ENCODE measurements at regions not wholly inside any gene's neighbourhood (a gene's known extent, or its start where the extent isn't known, plus 50 kb on each side); places are given as distances from the start of the nearest gene placed in this dataset.

DNA sequence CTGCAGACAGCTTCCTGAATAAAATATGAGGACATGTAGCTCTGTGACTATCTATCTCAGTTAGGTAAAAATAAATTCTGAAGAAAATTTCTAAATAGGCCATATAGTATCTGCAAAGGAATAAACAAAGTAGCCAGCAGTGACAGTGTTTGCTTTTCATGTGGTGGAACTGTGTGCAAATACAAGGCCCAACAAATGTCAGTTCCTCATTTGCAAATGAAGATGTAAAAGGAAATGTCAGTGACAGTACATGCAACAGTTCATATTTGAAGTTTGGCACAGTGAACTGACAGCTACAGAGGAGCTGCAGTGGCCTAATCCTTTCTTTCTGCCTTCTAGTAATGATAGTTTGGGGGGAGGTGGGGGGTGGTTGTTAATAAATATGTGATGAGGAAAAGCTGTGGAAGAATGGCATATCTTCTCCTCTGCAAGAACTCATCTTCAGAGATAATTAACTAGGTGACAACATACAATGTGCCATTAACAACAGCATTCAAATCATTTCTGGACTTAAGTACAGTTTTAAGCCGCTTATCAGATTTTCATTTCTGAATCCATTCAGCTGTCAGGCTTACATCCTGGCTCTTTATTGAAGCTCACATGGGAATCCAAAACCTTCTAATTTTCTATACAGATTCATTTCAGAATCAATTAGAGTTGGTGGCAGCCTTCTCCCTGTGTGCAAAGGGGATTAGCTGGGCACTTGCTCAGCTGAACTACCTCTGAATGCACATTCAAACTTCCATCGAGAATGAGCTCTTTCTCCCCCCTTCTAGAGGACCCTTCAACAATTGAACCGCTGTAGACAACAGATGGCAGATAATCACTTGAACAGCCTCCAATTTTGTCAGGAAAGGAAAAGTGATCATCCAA lies 1059.0 kb upstream of the EPHA7 start:
- Histone ChIP-seq H2AFZ (ENCODE audit: insufficient read depth, low read length, poor library complexity) (no peak overlapping the region), H3K18ac (ENCODE audit: low read length) (no peak overlapping the region), H4K91ac (ENCODE audit: low read depth, low read length) (no peak overlapping the region), H2AK5ac (ENCODE audit: low read length) (no peak overlapping the region), H3K4me2 (ENCODE audit: low read length) (no peak overlapping the region), H3K23ac (ENCODE audit: low read length) (no peak overlapping the region), H3K9me3 (ENCODE audit: insufficient read depth, low read depth, low read length) (no peaks in the 10 kb centered on the region), H2BK120ac (ENCODE audit: insufficient read depth, low read length, poor library complexity) (no peak overlapping the region), H3K27me3 (ENCODE audit: insufficient read depth, low read length) (no peaks in the 10 kb centered on the region), H3K14ac (ENCODE audit: low read length) (no peak overlapping the region), H3K9ac (ENCODE audit: low read length) (no peak overlapping the region), H2BK12ac (ENCODE audit: low read length) (no peak overlapping the region), H4K12ac (ENCODE audit: low read depth, low read length) (no peak overlapping the region), H3K4ac (ENCODE audit: low read depth, low read length) (no peak overlapping the region), H4K8ac (ENCODE audit: low read depth, low read length) (no peak overlapping the region), H3K36me3 (ENCODE audit: control insufficient read depth in 1 of 2, insufficient read depth in 2 of 2, low read length in 2 of 2) (no peaks in the 10 kb centered on the region), H3K79me2 (ENCODE audit: control insufficient read depth, insufficient read depth, low read length, poor library complexity) (no peaks in the 10 kb centered on the region), H3K27ac (ENCODE audit: low read depth, low read length) (no peak overlapping the region), H2BK5ac (ENCODE audit: low read depth, low read length, poor library complexity) (no peak overlapping the region), H3K79me1 (ENCODE audit: low read length) (no peaks in the 10 kb centered on the region), H3K4me3 (ENCODE audit: low read depth, low read length) (no peak overlapping the region), H3K4me1 (ENCODE audit: control insufficient read depth in 1 of 2, insufficient read depth in 2 of 2, low read length in 2 of 2) (no peaks in the 10 kb centered on the region)
- DNase-seq, result no peak
- no CpG with 5 or more reads among the region's 3 CpGs for WGBS (ENCODE audit: extremely low coverage, insufficient coverage, insufficient read length)

GRCh38 chr6:94468830-94469229 lies 1049.5 kb upstream of the EPHA7 start:
- no peak overlapping the region for H4K12ac ChIP-seq (ENCODE audit: low read depth, low read length)
- no peak overlapping the region for H3K9ac ChIP-seq (ENCODE audit: low read length)
- H3K79me1 ChIP-seq (ENCODE audit: low read length), result no peaks in the 10 kb centered on the region
- no peak overlapping the region for H2AFZ ChIP-seq (ENCODE audit: insufficient read depth, low read length, poor library complexity)
- no peak overlapping the region for H3K4ac ChIP-seq (ENCODE audit: low read depth, low read length)
- no peaks in the 10 kb centered on the region for H3K36me3 ChIP-seq (ENCODE audit: control insufficient read depth in 1 of 2, insufficient read depth in 2 of 2, low read length in 2 of 2)
- no peaks in the 10 kb centered on the region for H3K79me2 ChIP-seq (ENCODE audit: control insufficient read depth, insufficient read depth, low read length, poor library complexity)
- no peak for DNase-seq
- H3K23ac ChIP-seq (ENCODE audit: low read length), result no peak overlapping the region
- H3K27ac ChIP-seq (ENCODE audit: low read depth, low read length), result no peak overlapping the region
- H3K27me3 ChIP-seq (ENCODE audit: insufficient read depth, low read length), result no peaks in the 10 kb centered on the region
- H3K14ac ChIP-seq (ENCODE audit: low read length), result no peak overlapping the region
- no peak overlapping the region for H2AK5ac ChIP-seq (ENCODE audit: low read length)
- no peak overlapping the region for H3K18ac ChIP-seq (ENCODE audit: low read length)
- H4K8ac ChIP-seq (ENCODE audit: low read depth, low read length), result no peak overlapping the region
- H2BK120ac ChIP-seq (ENCODE audit: insufficient read depth, low read length, poor library complexity), result no peak overlapping the region
- H3K4me3 ChIP-seq (ENCODE audit: low read depth, low read length), result no peak overlapping the region
- no peak overlapping the region for H3K4me2 ChIP-seq (ENCODE audit: low read length)
- no peak overlapping the region for H4K91ac ChIP-seq (ENCODE audit: low read depth, low read length)
- H3K4me1 ChIP-seq (ENCODE audit: control insufficient read depth in 1 of 2, insufficient read depth in 2 of 2, low read length in 2 of 2), result no peaks in the 10 kb centered on the region
- no peaks in the 10 kb centered on the region for H3K9me3 ChIP-seq (ENCODE audit: insufficient read depth, low read depth, low read length)
- H2BK5ac ChIP-seq (ENCODE audit: low read depth, low read length, poor library complexity), result no peak overlapping the region
- no peak overlapping the region for H2BK12ac ChIP-seq (ENCODE audit: low read length)

DNA sequence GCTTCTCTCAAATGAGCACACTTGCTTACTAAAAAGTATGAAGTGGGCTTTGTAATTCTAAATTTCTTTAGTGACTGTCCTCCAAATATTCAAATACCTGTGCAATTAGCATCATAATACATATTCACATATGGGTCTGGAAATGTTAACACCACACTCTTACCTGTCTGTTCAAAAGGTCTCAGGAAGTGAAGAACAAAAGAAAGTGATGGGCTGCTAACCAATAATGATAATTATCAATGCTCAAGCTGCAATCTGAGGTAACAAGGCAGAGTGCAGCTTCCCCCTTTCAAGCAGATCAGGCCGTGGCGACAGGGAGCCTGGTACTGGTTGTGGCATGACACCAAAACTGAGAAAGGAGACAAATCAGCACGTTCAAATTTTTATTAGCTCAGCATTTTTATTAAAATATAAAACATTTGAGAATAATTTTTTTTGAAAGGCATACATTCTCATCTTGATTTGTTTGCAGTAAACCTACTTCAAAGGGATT lies 1044.7 kb upstream of the EPHA7 start:
- DNase-seq, result no peak
- H3K4me2 ChIP-seq (ENCODE audit: low read length), result no peak overlapping the region
- H3K9ac ChIP-seq (ENCODE audit: low read length), result no peak overlapping the region
- no peaks in the 10 kb centered on the region for H3K36me3 ChIP-seq (ENCODE audit: control insufficient read depth in 1 of 2, insufficient read depth in 2 of 2, low read length in 2 of 2)
- H3K79me1 ChIP-seq (ENCODE audit: low read length), result no peaks in the 10 kb centered on the region
- H3K27ac ChIP-seq (ENCODE audit: low read depth, low read length), result no peak overlapping the region
- no peak overlapping the region for H3K4ac ChIP-seq (ENCODE audit: low read depth, low read length)
- H3K4me1 ChIP-seq (ENCODE audit: control insufficient read depth in 1 of 2, insufficient read depth in 2 of 2, low read length in 2 of 2), result no peaks in the 10 kb centered on the region
- no peak overlapping the region for H3K4me3 ChIP-seq (ENCODE audit: low read depth, low read length)
- H2AK5ac ChIP-seq (ENCODE audit: low read length), result no peak overlapping the region
- H4K91ac ChIP-seq (ENCODE audit: low read depth, low read length), result no peak overlapping the region
- no peaks in the 10 kb centered on the region for H3K27me3 ChIP-seq (ENCODE audit: insufficient read depth, low read length)
- H3K23ac ChIP-seq (ENCODE audit: low read length), result no peak overlapping the region
- H3K9me3 ChIP-seq (ENCODE audit: insufficient read depth, low read depth, low read length), result no peaks in the 10 kb centered on the region
- H4K8ac ChIP-seq (ENCODE audit: low read depth, low read length), result no peak overlapping the region
- H3K14ac ChIP-seq (ENCODE audit: low read length), result no peak overlapping the region
- no peak overlapping the region for H3K18ac ChIP-seq (ENCODE audit: low read length)
- no peak overlapping the region for H2BK120ac ChIP-seq (ENCODE audit: insufficient read depth, low read length, poor library complexity)
- H2BK12ac ChIP-seq (ENCODE audit: low read length), result no peak overlapping the region
- H4K12ac ChIP-seq (ENCODE audit: low read depth, low read length), result no peak overlapping the region
- H2AFZ ChIP-seq (ENCODE audit: insufficient read depth, low read length, poor library complexity), result no peak overlapping the region
- no CpG with 5 or more reads among the region's 3 CpGs for WGBS (ENCODE audit: extremely low coverage, insufficient coverage, insufficient read length)
- no peaks in the 10 kb centered on the region for H3K79me2 ChIP-seq (ENCODE audit: control insufficient read depth, insufficient read depth, low read length, poor library complexity)
- H2BK5ac ChIP-seq (ENCODE audit: low read depth, low read length, poor library complexity), result no peak overlapping the region

GRCh38 chr6:94463306-94463705 lies 1043.9 kb upstream of the EPHA7 start:
- Histone ChIP-seq H3K4me1 (ENCODE audit: control insufficient read depth in 1 of 2, insufficient read depth in 2 of 2, low read length in 2 of 2) (no peaks in the 10 kb centered on the region), H3K4me2 (ENCODE audit: low read length) (no peak overlapping the region), H3K9me3 (ENCODE audit: insufficient read depth, low read depth, low read length) (no peaks in the 10 kb centered on the region), H3K4me3 (ENCODE audit: low read depth, low read length) (no peak overlapping the region), H4K12ac (ENCODE audit: low read depth, low read length) (no peak overlapping the region), H3K36me3 (ENCODE audit: control insufficient read depth in 1 of 2, insufficient read depth in 2 of 2, low read length in 2 of 2) (no peaks in the 10 kb centered on the region), H2AFZ (ENCODE audit: insufficient read depth, low read length, poor library complexity) (no peak overlapping the region), H3K23ac (ENCODE audit: low read length) (no peak overlapping the region), H2BK5ac (ENCODE audit: low read depth, low read length, poor library complexity) (no peak overlapping the region), H4K91ac (ENCODE audit: low read depth, low read length) (no peak overlapping the region), H3K9ac (ENCODE audit: low read length) (no peak overlapping the region), H3K14ac (ENCODE audit: low read length) (no peak overlapping the region), H2BK12ac (ENCODE audit: low read length) (no peak overlapping the region), H3K79me2 (ENCODE audit: control insufficient read depth, insufficient read depth, low read length, poor library complexity) (no peaks in the 10 kb centered on the region), H3K18ac (ENCODE audit: low read length) (no peak overlapping the region), H3K27ac (ENCODE audit: low read depth, low read length) (no peak overlapping the region), H3K4ac (ENCODE audit: low read depth, low read length) (no peak overlapping the region), H3K27me3 (ENCODE audit: insufficient read depth, low read length) (no peaks in the 10 kb centered on the region), H2BK120ac (ENCODE audit: insufficient read depth, low read length, poor library complexity) (no peak overlapping the region), H3K79me1 (ENCODE audit: low read length) (no peaks in the 10 kb centered on the region), H2AK5ac (ENCODE audit: low read length) (no peak overlapping the region), H4K8ac (ENCODE audit: low read depth, low read length) (no peak overlapping the region)
- no peak for DNase-seq
- WGBS (ENCODE audit: extremely low coverage, insufficient coverage, insufficient read length), result no CpG with 5 or more reads among the region's 1 CpG

Data from trophoblast cell (in vitro differentiated cells and primary cell).